HG02798 (cell line): ENCODE measurements at regions not wholly inside any gene's neighbourhood (a gene's known extent, or its start where the extent isn't known, plus 50 kb on each side); places are given as distances from the start of the nearest gene placed in this dataset.

Source experiments
- ATAC-seq: cut with Tn5 transposase; IDR thresholded peaks from one replicate; pipeline ENCODE4 v1.9.1; 2021; ENCODE audit warnings: mild to moderate bottlenecking; ENCODE audit not compliant: unreplicated experiment, poor library complexity

GRCh38 chr2:168371273-168372019 lies 84.6 kb upstream of the CERS6 start:
- no peak for ATAC-seq

- no peak for ATAC-seq
Measured at GRCh38 chr2:168373468-168373867, 82.6 kb upstream of the CERS6 start.

GRCh38 chr2:168375195-168375798 lies 80.8 kb upstream of the CERS6 start:
- no peak for ATAC-seq

- ATAC-seq, result no peak
Measured at GRCh38 chr2:168378960-168379669, 77.0 kb upstream of the CERS6 start.

- ATAC-seq, result no peak
Measured at GRCh38 chr2:168380500-168380899, 75.6 kb upstream of the CERS6 start.

GRCh38 chr2:168392024-168392423 lies 64.0 kb upstream of the CERS6 start:
- no peak for ATAC-seq

GRCh38 chr2:168392797-168393196 lies 63.3 kb upstream of the CERS6 start:
- no peak for ATAC-seq

GRCh38 chr2:168394262-168394661 lies 61.8 kb upstream of the CERS6 start:
- ATAC-seq, result no peak

- ATAC-seq, result no peak
Measured at GRCh38 chr2:168396131-168396530, 59.9 kb upstream of the CERS6 start.

- ATAC-seq, result no peak
Measured at GRCh38 chr2:168397629-168398028, 58.4 kb upstream of the CERS6 start.

GRCh38 chr2:168401048-168401556 lies 55.0 kb upstream of the CERS6 start:
- no peak for ATAC-seq

GRCh38 chr2:168401771-168402170 lies 54.3 kb upstream of the CERS6 start:
- ATAC-seq, result no peak

- ATAC-seq, result no peak
Measured at GRCh38 chr2:168402531-168402930, 53.5 kb upstream of the CERS6 start.

- no peak for ATAC-seq
Measured at GRCh38 chr2:168403736-168404135, 52.3 kb upstream of the CERS6 start.

GRCh38 chr2:168404764-168405163 lies 51.3 kb upstream of the CERS6 start:
- ATAC-seq, result no peak
